SK-N-SH (cell line): ENCODE measurements at regions not wholly inside any gene's neighbourhood (a gene's known extent, or its start where the extent isn't known, plus 50 kb on each side); places are given as distances from the start of the nearest gene placed in this dataset.

ENCODE experiments used
- CTCF ChIA-PET: fragments of 300-600, 350-600 bp; formaldehyde crosslinking; extraction: SDS; loops from one replicate; lab custom pipeline; 2021; lab: Yijun Ruan, JAX
- POLR2A ChIA-PET: fragments of 350-600 bp; sonication (Branson Sonifier 250); formaldehyde crosslinking; extraction: SDS; loops from one replicate; lab custom pipeline; 2020; ENCODE audit warnings: antibody characterized with exemption, inconsistent platforms; lab: Yijun Ruan, JAX
- DNase-seq: peaks from one replicate; pipeline ENCODE4 v3.0.0; 2012
- H2AFZ ChIP-seq: fragments of 200-600 bp; sonication (generic); 2 replicates; pipeline ENCODE4 v1.8.1; 2016; ENCODE audit warnings: antibody characterized with exemption, mild to moderate bottlenecking, low read depth
- H3F3A ChIP-seq: fragments of 200-600 bp; sonication (generic); replicated peaks from 2 replicates; pipeline ENCODE3; 2016; ENCODE audit warnings: antibody characterized with exemption, mild to moderate bottlenecking; ENCODE audit not compliant: insufficient read depth
- H3K27ac ChIP-seq, 2 experiments: fragments of 200-500 bp in 1 of 2; fragments of 200-600 bp in 1 of 2; sonication (Bioruptor generic) in 1 of 2; sonication (generic), shearing (Covaris generic) in 1 of 2; 2 replicates each; pipeline versions ENCODE4 v1.5.1 to v1.6.1; 2014 to 2016; ENCODE audit warnings: low read depth in 2 of 2, inconsistent platforms in 1 of 2, low read length in 1 of 2, mild to moderate bottlenecking in 1 of 2, mixed read lengths in 1 of 2
- H3K27me3 ChIP-seq: fragments of 200-600 bp; sonication (generic), shearing (Covaris generic); 2 replicates; pipeline ENCODE4 v1.6.1; 2016; ENCODE audit warnings: mixed run types; ENCODE audit not compliant: insufficient read depth
- H3K36me3 ChIP-seq, 2 experiments: fragments of 200-500 bp in 1 of 2; fragments of 200-600 bp in 1 of 2; sonication (Bioruptor generic) in 1 of 2; sonication (generic) in 1 of 2; replicated peaks in 1 of 2; 2 replicates each; pipeline versions ENCODE3 to v1.5.1; 2014 to 2016; ENCODE audit warnings: low read length in 1 of 2, mild to moderate bottlenecking in 1 of 2; ENCODE audit not compliant: insufficient read depth in 2 of 2, control insufficient read depth in 1 of 2
- H3K4me1 ChIP-seq, 2 experiments: fragments of 200-500 bp in 1 of 2; fragments of 200-600 bp in 1 of 2; sonication (Bioruptor generic) in 1 of 2; sonication (generic), shearing (Covaris generic) in 1 of 2; 2 replicates each; pipeline versions ENCODE4 v1.5.1 to v1.6.1; 2014 to 2016; ENCODE audit warnings: low read depth in 1 of 2, low read length in 1 of 2, mixed run types in 1 of 2; ENCODE audit not compliant: insufficient read depth in 2 of 2, control insufficient read depth in 1 of 2
- H3K4me2 ChIP-seq: fragments of 200-600 bp; sonication (generic), shearing (Covaris generic); 2 replicates; pipeline ENCODE4 v1.6.1; 2017; ENCODE audit warnings: mixed run types
- H3K4me3 ChIP-seq, 2 experiments: fragments of 200-500 bp in 1 of 2; fragments of 200-600 bp in 1 of 2; sonication (Bioruptor generic) in 1 of 2; sonication (generic), shearing (Covaris generic) in 1 of 2; 2 replicates each; pipeline versions ENCODE4 v1.5.1 to v1.8.1; 2014 to 2016; ENCODE audit warnings: low read depth in 2 of 2, inconsistent platforms in 1 of 2, low read length in 1 of 2, mild to moderate bottlenecking in 1 of 2, mixed read lengths in 1 of 2, moderate library complexity in 1 of 2
- H3K79me2 ChIP-seq: fragments of 200-600 bp; sonication (generic); 2 replicates; pipeline ENCODE4 v1.8.1; 2017; ENCODE audit warnings: mild to moderate bottlenecking; ENCODE audit not compliant: insufficient read depth
- H3K9ac ChIP-seq: fragments of 200-600 bp; sonication (generic); 2 replicates; pipeline ENCODE4 v1.6.1; 2017; ENCODE audit warnings: mixed run types
- H3K9me2 ChIP-seq: fragments of 200-600 bp; sonication (generic); 2 replicates; pipeline ENCODE4 v1.6.1; 2017; ENCODE audit warnings: mixed run types
- H3K9me3 ChIP-seq: fragments of 200-600 bp; sonication (generic); 2 replicates; pipeline ENCODE4 v1.6.1; 2017; ENCODE audit warnings: mixed run types, mild to moderate bottlenecking, moderate library complexity
- H4K20me1 ChIP-seq: fragments of 200-600 bp; sonication (generic); 2 replicates; pipeline ENCODE4 v1.6.1; 2017; ENCODE audit warnings: mild to moderate bottlenecking, mixed run types; ENCODE audit not compliant: insufficient read depth
- CTCF ChIP-seq: fragments of 200-600 bp; sonication (generic); IDR thresholded peaks from 2 replicates; pipeline ENCODE4 v1.6.1; 2017; ENCODE audit warnings: antibody characterized with exemption, mild to moderate bottlenecking, moderate library complexity
- ELF1 ChIP-seq: IDR thresholded peaks from 2 replicates; pipeline ENCODE4 v1.4.0; 2012
- FOSL2 ChIP-seq: IDR thresholded peaks from 2 replicates; pipeline ENCODE4 v1.4.0; 2012; ENCODE audit warnings: low read depth, mild to moderate bottlenecking, moderate library complexity, borderline replicate concordance
- IRF3 ChIP-seq: fragments of 150-350 bp; IDR thresholded peaks from 2 replicates; pipeline ENCODE4 v1.6.1; 2016; ENCODE audit warnings: mild to moderate bottlenecking, low read depth, low read length
- JUND ChIP-seq: IDR thresholded peaks from 2 replicates; pipeline ENCODE4 v1.4.0; 2012
- MAX ChIP-seq: IDR thresholded peaks from 2 replicates; pipeline ENCODE4 v1.4.0; 2012; ENCODE audit warnings: low read depth
- MXI1 ChIP-seq: IDR thresholded peaks from 2 replicates; pipeline ENCODE4 v1.6.1; 2012; ENCODE audit warnings: mild to moderate bottlenecking, low read depth, low read length, improper control_type of control experiment
- NRF1 ChIP-seq: IDR thresholded peaks from 2 replicates; pipeline ENCODE4 v1.6.1; 2012; ENCODE audit warnings: low read depth, mild to moderate bottlenecking, low read length
- PBX3 ChIP-seq: IDR thresholded peaks from 2 replicates; pipeline ENCODE4; 2012
- POLR2AphosphoS5 ChIP-seq: IDR thresholded peaks from 2 replicates; pipeline ENCODE4 v1.6.1; 2012; ENCODE audit warnings: low read depth, low read length
- RAD21 ChIP-seq: IDR thresholded peaks from 2 replicates; pipeline ENCODE4 v1.6.1; 2012; ENCODE audit warnings: mild to moderate bottlenecking, low read length
- RCOR1 ChIP-seq: fragments of 150-350 bp; IDR thresholded peaks from 2 replicates; pipeline ENCODE4 v1.6.1; 2017; ENCODE audit warnings: antibody characterized with exemption, low read length
- REST ChIP-seq: IDR thresholded peaks from 2 replicates; pipeline ENCODE4 v1.6.1; 2012; ENCODE audit warnings: mild to moderate bottlenecking, low read depth, low read length, moderate library complexity
- RXRA ChIP-seq: IDR thresholded peaks from 2 replicates; pipeline ENCODE4 v1.4.0; 2012; ENCODE audit warnings: low read depth, mild to moderate bottlenecking, borderline replicate concordance
- SIN3A ChIP-seq: IDR thresholded peaks from 2 replicates; pipeline ENCODE4 v1.6.1; 2012; ENCODE audit warnings: low read depth, mild to moderate bottlenecking, low read length, moderate library complexity, borderline replicate concordance
- SMC3 ChIP-seq: IDR thresholded peaks from 2 replicates; pipeline ENCODE4 v1.6.1; 2012; ENCODE audit warnings: low read depth, low read length, improper control_type of control experiment
- TCF12 ChIP-seq: IDR thresholded peaks from 2 replicates; pipeline ENCODE4 v1.4.0; 2012
- USF1 ChIP-seq: IDR thresholded peaks from 2 replicates; pipeline ENCODE4 v1.4.0; 2012; ENCODE audit warnings: low read depth, borderline replicate concordance
- USF2 ChIP-seq: fragments of 150-350 bp; IDR thresholded peaks from 2 replicates; pipeline ENCODE4 v1.6.1; 2017; ENCODE audit warnings: antibody characterized with exemption, low read length, low read depth, borderline replicate concordance
- WGBS: methylation state at CpG from one replicate; pipeline ENCODE4 v1.1.6; 2017; ENCODE audit warnings: low lambda C conversion rate; 5-methylcytosine and 5-hydroxymethylcytosine counted together

- Histone ChIP-seq H3K27ac (no peak overlapping the region), H3K36me3 (no peaks in the 10 kb centered on the region), H3K4me1 (no peaks in the 10 kb centered on the region), H4K20me1 (no peaks in the 10 kb centered on the region), H3K4me2 (no peak overlapping the region), H3F3A (no peaks in the 10 kb centered on the region), H3K9me2 (no peaks in the 10 kb centered on the region), H3K27me3 (no peaks in the 10 kb centered on the region), H2AFZ (no peak overlapping the region), H3K9me3 (no peaks in the 10 kb centered on the region), H3K4me3 (no peak overlapping the region), H3K79me2 (no peaks in the 10 kb centered on the region), H3K9ac (no peak overlapping the region)
- ChIA-PET CTCF (interaction anchor here (0.8 kb wide), 1 partner anchor 13 kb away, joined by 4 read pairs; no protein-coding TSS in a partner anchor), POLR2A (no interaction called here)
- TF ChIP-seq SMC3 (no peak), CTCF (no peak), JUND (no peak), REST (no peak), IRF3 (no peak), RAD21 (no peak), SIN3A (no peak), NRF1 (no peak), RCOR1 (no peak), POLR2AphosphoS5 (no peak), PBX3 (no peak), RXRA (no peak), TCF12 (no peak), USF1 (no peak), USF2 (no peak), MAX (no peak), MXI1 (no peak), FOSL2 (no peak), ELF1 (no peak)
- 3% methylated on average over 3 of the region's 3 CpGs for WGBS
- no peak for DNase-seq
Measured at GRCh38 chr14:106166232-106166631, 639.8 kb downstream of the TMEM121 start.
